ENCODE measurements at regions not wholly inside any gene's neighbourhood (a gene's known extent, or its start where the extent isn't known, plus 50 kb on each side); places are given as distances from the start of the nearest gene placed in this dataset.

GRCh38 chr1:4284976-4285375, 369.4 kb upstream of the AJAP1 start:
- no peak for DNase-seq (ENCODE audit: insufficient read length, low spot score, missing footprints)
- no peak overlapping the region for H3K4me3 ChIP-seq (ENCODE audit: insufficient read depth, low read length)
- no peak overlapping the region for H3K4me2 ChIP-seq (ENCODE audit: insufficient read depth, low read length)
- no peak overlapping the region for H2AFZ ChIP-seq (ENCODE audit: low read length)
- no peaks in the 10 kb centered on the region for H3K36me3 ChIP-seq (ENCODE audit: insufficient read depth, low read length)
- no peaks in the 10 kb centered on the region for H3K9me3 ChIP-seq (ENCODE audit: low read depth, low read length)
- H3K27ac ChIP-seq (ENCODE audit: low read depth, low read length): no peak overlapping the region
- H4K20me1 ChIP-seq (ENCODE audit: insufficient read depth, low read length): no peaks in the 10 kb centered on the region
- H3K4me1 ChIP-seq (ENCODE audit: insufficient read depth, low read length): no peaks in the 10 kb centered on the region
- TF ChIP-seq, protein P1, sequence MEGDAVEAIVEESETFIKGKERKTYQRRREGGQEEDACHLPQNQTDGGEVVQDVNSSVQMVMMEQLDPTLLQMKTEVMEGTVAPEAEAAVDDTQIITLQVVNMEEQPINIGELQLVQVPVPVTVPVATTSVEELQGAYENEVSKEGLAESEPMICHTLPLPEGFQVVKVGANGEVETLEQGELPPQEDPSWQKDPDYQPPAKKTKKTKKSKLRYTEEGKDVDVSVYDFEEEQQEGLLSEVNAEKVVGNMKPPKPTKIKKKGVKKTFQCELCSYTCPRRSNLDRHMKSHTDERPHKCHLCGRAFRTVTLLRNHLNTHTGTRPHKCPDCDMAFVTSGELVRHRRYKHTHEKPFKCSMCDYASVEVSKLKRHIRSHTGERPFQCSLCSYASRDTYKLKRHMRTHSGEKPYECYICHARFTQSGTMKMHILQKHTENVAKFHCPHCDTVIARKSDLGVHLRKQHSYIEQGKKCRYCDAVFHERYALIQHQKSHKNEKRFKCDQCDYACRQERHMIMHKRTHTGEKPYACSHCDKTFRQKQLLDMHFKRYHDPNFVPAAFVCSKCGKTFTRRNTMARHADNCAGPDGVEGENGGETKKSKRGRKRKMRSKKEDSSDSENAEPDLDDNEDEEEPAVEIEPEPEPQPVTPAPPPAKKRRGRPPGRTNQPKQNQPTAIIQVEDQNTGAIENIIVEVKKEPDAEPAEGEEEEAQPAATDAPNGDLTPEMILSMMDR (IDR thresholded peaks at IDR 0.05; ENCODE audit: extremely low read depth, low read depth, low read length): no peak
- no peaks in the 10 kb centered on the region for H3K79me2 ChIP-seq (ENCODE audit: insufficient read depth, low read length)
- no peaks in the 10 kb centered on the region for H3K27me3 ChIP-seq (ENCODE audit: insufficient read depth, low read length)

DNA sequence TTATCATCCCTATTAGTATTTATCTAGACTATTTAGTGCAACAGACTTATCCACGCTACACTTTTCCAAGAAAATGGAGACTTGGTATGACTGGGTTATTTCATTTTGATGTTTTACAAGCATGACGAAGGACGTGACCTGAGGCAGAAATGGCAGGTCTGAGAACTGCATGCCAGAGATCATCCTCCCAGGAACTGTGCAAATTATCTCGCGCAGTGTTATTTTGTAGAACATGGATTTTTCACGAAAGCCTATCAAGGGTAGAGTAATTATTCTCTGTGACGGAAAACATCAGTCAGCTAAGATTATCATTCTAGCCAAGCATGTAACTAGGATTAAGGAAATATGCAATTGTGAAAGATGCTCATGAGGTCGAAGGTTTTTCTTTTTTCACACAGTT, 361.5 kb upstream of the AJAP1 start:
- H3K27me3 ChIP-seq (ENCODE audit: insufficient read depth, low read length): no peaks in the 10 kb centered on the region
- H3K4me1 ChIP-seq (ENCODE audit: insufficient read depth, low read length): no peaks in the 10 kb centered on the region
- no peak overlapping the region for H2AFZ ChIP-seq (ENCODE audit: low read length)
- H3K9me3 ChIP-seq (ENCODE audit: low read depth, low read length): no peaks in the 10 kb centered on the region
- H3K36me3 ChIP-seq (ENCODE audit: insufficient read depth, low read length): no peaks in the 10 kb centered on the region
- H3K4me2 ChIP-seq (ENCODE audit: insufficient read depth, low read length): no peak overlapping the region
- TF ChIP-seq, protein P1 (IDR thresholded peaks at IDR 0.05; ENCODE audit: extremely low read depth, low read depth, low read length): no peak
- DNase-seq (ENCODE audit: insufficient read length, low spot score, missing footprints): no peak
- no peaks in the 10 kb centered on the region for H4K20me1 ChIP-seq (ENCODE audit: insufficient read depth, low read length)
- no peak overlapping the region for H3K4me3 ChIP-seq (ENCODE audit: insufficient read depth, low read length)
- H3K27ac ChIP-seq (ENCODE audit: low read depth, low read length): no peak overlapping the region
- no peaks in the 10 kb centered on the region for H3K79me2 ChIP-seq (ENCODE audit: insufficient read depth, low read length)

GRCh38 chr1:4298361-4299083, 355.9 kb upstream of the AJAP1 start:
- TF ChIP-seq, protein P1 (IDR thresholded peaks at IDR 0.05; ENCODE audit: extremely low read depth, low read depth, low read length): no peak
- H3K4me3 ChIP-seq (ENCODE audit: insufficient read depth, low read length): no peak overlapping the region
- no peaks in the 10 kb centered on the region for H3K27me3 ChIP-seq (ENCODE audit: insufficient read depth, low read length)
- no peaks in the 10 kb centered on the region for H3K79me2 ChIP-seq (ENCODE audit: insufficient read depth, low read length)
- no peak for DNase-seq (ENCODE audit: insufficient read length, low spot score, missing footprints)
- no peak overlapping the region for H3K27ac ChIP-seq (ENCODE audit: low read depth, low read length)
- H3K4me2 ChIP-seq (ENCODE audit: insufficient read depth, low read length): no peak overlapping the region
- no peak overlapping the region for H2AFZ ChIP-seq (ENCODE audit: low read length)
- H3K36me3 ChIP-seq (ENCODE audit: insufficient read depth, low read length): no peaks in the 10 kb centered on the region
- H3K9me3 ChIP-seq (ENCODE audit: low read depth, low read length): no peaks in the 10 kb centered on the region
- no peaks in the 10 kb centered on the region for H4K20me1 ChIP-seq (ENCODE audit: insufficient read depth, low read length)
- H3K4me1 ChIP-seq (ENCODE audit: insufficient read depth, low read length): no peaks in the 10 kb centered on the region

DNA sequence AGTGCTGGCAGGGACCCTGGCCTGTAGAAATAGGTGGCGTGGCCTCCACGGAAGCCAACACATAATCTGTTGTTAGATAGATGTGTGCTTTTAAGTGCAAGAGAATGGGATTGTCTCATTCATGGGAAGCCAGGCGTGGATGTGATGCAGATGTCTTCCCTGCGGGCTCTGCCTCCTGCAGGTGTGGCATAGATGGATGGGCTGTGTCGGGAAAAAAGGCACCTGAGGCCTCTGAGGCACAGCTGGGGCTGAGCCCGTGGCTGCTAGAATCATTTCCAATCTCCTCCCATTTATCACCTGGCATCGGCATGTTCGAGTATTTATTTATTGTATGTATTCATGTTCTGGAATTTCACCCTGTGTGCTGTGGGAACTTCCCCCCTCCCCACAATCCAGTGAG, 353.4 kb upstream of the AJAP1 start:
- H3K27me3 ChIP-seq (ENCODE audit: insufficient read depth, low read length): no peaks in the 10 kb centered on the region
- H3K4me3 ChIP-seq (ENCODE audit: insufficient read depth, low read length): no peak overlapping the region
- H2AFZ ChIP-seq (ENCODE audit: low read length): no peak overlapping the region
- no peaks in the 10 kb centered on the region for H4K20me1 ChIP-seq (ENCODE audit: insufficient read depth, low read length)
- H3K27ac ChIP-seq (ENCODE audit: low read depth, low read length): no peak overlapping the region
- H3K79me2 ChIP-seq (ENCODE audit: insufficient read depth, low read length): no peaks in the 10 kb centered on the region
- no peak overlapping the region for H3K4me2 ChIP-seq (ENCODE audit: insufficient read depth, low read length)
- H3K36me3 ChIP-seq (ENCODE audit: insufficient read depth, low read length): no peaks in the 10 kb centered on the region
- DNase-seq (ENCODE audit: insufficient read length, low spot score, missing footprints): no peak
- no peaks in the 10 kb centered on the region for H3K9me3 ChIP-seq (ENCODE audit: low read depth, low read length)
- no peaks in the 10 kb centered on the region for H3K4me1 ChIP-seq (ENCODE audit: insufficient read depth, low read length)
- TF ChIP-seq, protein P1 (IDR thresholded peaks at IDR 0.05; ENCODE audit: extremely low read depth, low read depth, low read length): no peak

Measured in osteoblast (primary cell).